ENCODE measurements at regions not wholly inside any gene's neighbourhood (a gene's known extent, or its start where the extent isn't known, plus 50 kb on each side); places are given as distances from the start of the nearest gene placed in this dataset.

- POLR2A ChIA-PET (ENCODE audit: partially characterized antibody) = no interaction called here
- TF ChIP-seq YY1 (IDR thresholded peaks at IDR 0.05; ENCODE audit: low read depth, low read length) = no peak
- Histone ChIP-seq H3K9me3 (ENCODE audit: insufficient read depth in 2 of 2, low read depth in 1 of 2, low read length in 1 of 2) (no peaks in the 10 kb centered on the region), H3K18ac (ENCODE audit: extremely low read depth, low read length) (no peak overlapping the region), H2BK12ac (ENCODE audit: low read depth, low read length) (no peak overlapping the region), H2BK15ac (ENCODE audit: low read length) (no peak overlapping the region), H2AK5ac (ENCODE audit: low read depth, low read length) (no peak overlapping the region), H2BK20ac (ENCODE audit: low read length) (no peak overlapping the region), H3K14ac (ENCODE audit: insufficient read length) (no peak overlapping the region), H3K79me1 (ENCODE audit: low read depth, low read length) (no peaks in the 10 kb centered on the region), H3K4me1 (replicated peaks in 1 of 4; ENCODE audit: control insufficient read depth in 3 of 4, insufficient read depth in 4 of 4, low read length in 3 of 4) (peaks cover 0 to 8% (median 4%) of the 10 kb centered on the region in 4 experiments; a peak in 4 of 7 replicates), H3K56ac (replicated peaks; ENCODE audit: insufficient read length, low read depth, low read length) (no peak overlapping the region), H3K4me3 (ENCODE audit: extremely low read depth in 1 of 4, insufficient read depth in 2 of 4, low read depth in 3 of 4, low read length in 4 of 4) (no peak overlapping the region), H3K9ac (replicated peaks in 1 of 4; ENCODE audit: extremely low read depth in 1 of 4, low read depth in 3 of 4, low read length in 3 of 4) (no peak overlapping the region), H3K4me2 (ENCODE audit: insufficient read depth in 1 of 2, low read depth in 2 of 2, low read length in 2 of 2) (no peak overlapping the region), H2AFZ (ENCODE audit: low read length) (no peak overlapping the region), H3K23ac (ENCODE audit: insufficient read length) (no peak overlapping the region), H2BK5ac (ENCODE audit: low read depth, low read length) (no peak overlapping the region), H3K36me3 (ENCODE audit: control insufficient read depth in 2 of 4, insufficient read depth in 4 of 4, low read length in 3 of 4) (no peaks in the 10 kb centered on the region), H3K23me2 (ENCODE audit: low read depth, low read length) (no peaks in the 10 kb centered on the region; the same call in 1 of the 2 replicates), H2BK120ac (replicated peaks; ENCODE audit: low read depth, low read length) (no peak overlapping the region), H3K27ac (ENCODE audit: low read depth, low read length) (no peak overlapping the region), H4K8ac (ENCODE audit: extremely low read depth, insufficient read depth, low read length) (no peak overlapping the region), H4K5ac (ENCODE audit: insufficient read length, low read depth, low read length) (no peak overlapping the region), H3K27me3 (replicated peaks in 1 of 4; ENCODE audit: control insufficient read depth in 3 of 4, extremely low read depth in 1 of 4, insufficient read depth in 3 of 4, low read length in 3 of 4) (no peaks in the 10 kb centered on the region), H4K20me1 (replicated peaks in 1 of 2; ENCODE audit: control insufficient read depth in 1 of 2, insufficient read depth in 2 of 2, low read length in 2 of 2) (no peaks in the 10 kb centered on the region), H3K4ac (replicated peaks; ENCODE audit: insufficient read length, low read depth, low read length) (no peak overlapping the region), H3K79me2 (ENCODE audit: control insufficient read depth in 1 of 2, insufficient read depth in 2 of 2, low read length in 2 of 2) (no peaks in the 10 kb centered on the region), H4K91ac (replicated peaks; ENCODE audit: insufficient read length, low read length) (no peak overlapping the region)
- CTCF ChIA-PET (ENCODE audit: partially characterized antibody) = no interaction called here
- DNase-seq (ENCODE audit: low read depth in 1 of 2, low spot score in 2 of 2) = no peak
- no peak for FAIRE-seq
- WGBS, 2 experiments (ENCODE audit: extremely low coverage in 1 of 2, insufficient coverage in 1 of 2, insufficient read length in 1 of 2, insufficient replicate concordance in 2 of 2, low coverage in 1 of 2, low lambda C conversion rate in 2 of 2, missing lambda C conversion rate in 1 of 2) = 95% methylated on average over 5 of the region's 5 CpGs; no CpG with 5 or more reads in 1 of the 2 experiments
Observed at GRCh38 chr1:239886266-239886665, 205.4 kb upstream of the FMN2 start.

Data from H1 (cell line).